ENCODE measurements at regions not wholly inside any gene's neighbourhood (a gene's known extent, or its start where the extent isn't known, plus 50 kb on each side); places are given as distances from the start of the nearest gene placed in this dataset.

DNA sequence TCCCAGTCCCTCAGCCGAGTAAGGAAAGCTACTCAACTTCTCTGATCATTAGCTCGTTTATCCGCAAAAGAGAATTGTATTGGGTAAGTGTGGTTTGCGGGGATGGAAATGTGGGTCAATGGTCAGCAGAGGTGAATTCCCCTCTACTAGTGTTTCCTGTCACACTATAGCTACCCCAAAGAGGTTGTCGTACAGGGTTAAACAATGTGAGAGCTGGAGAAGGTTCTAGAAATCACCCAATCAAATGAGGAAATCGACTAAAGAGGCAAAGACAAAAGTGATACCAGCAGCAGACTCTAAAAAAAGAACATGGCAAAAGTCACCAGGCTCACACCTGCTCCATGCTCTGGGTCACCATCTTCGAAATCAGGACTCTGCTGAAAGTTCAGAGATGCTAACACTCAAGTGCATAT is 144.7 kb upstream of the ITGA4 start:
- TF ChIP-seq CTCF (IDR thresholded peaks at IDR 0.05; ENCODE audit: insufficient read depth, low read length, missing control alignments) = no peak
- CTCF ChIA-PET = interaction anchor here (1.0 kb wide), 1 partner anchor 9 kb away, joined by 3 read pairs; no protein-coding TSS in a partner anchor
- DNase-seq (ENCODE audit: low read depth, low spot score) = no peak
- POLR2A ChIA-PET = no interaction called here
- no peak overlapping the region for H3K4me3 ChIP-seq (ENCODE audit: low read depth, low read length)

DNA sequence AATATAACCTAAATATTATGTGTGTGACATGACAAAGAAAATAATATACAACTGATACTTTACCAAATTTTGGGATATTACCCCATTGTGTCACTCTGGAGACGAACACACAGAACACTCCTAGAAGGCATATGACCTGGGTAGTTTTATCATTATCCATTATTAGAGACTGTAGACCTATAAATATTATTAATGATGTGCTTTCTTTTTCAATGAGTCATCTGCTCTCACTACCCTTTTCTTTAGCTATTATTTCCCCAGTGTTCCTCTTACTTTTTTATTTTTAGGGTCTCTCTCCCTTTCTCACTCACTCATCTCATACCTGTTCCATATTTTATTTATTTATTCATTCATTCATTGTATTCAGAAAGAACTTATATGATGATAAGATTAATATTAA is 143.3 kb upstream of the ITGA4 start:
- DNase-seq (ENCODE audit: low read depth, low spot score) = no peak
- POLR2A ChIA-PET = no interaction called here
- CTCF ChIA-PET = no interaction called here
- H3K4me3 ChIP-seq (ENCODE audit: low read depth, low read length) = no peak overlapping the region
- no peak for TF ChIP-seq CTCF (IDR thresholded peaks at IDR 0.05; ENCODE audit: insufficient read depth, low read length, missing control alignments)

- no peak overlapping the region for H3K4me3 ChIP-seq (ENCODE audit: low read depth, low read length)
- DNase-seq (ENCODE audit: low read depth, low spot score) = no peak
- ChIA-PET CTCF (no interaction called here), POLR2A (no interaction called here)
- TF ChIP-seq CTCF (IDR thresholded peaks at IDR 0.05; ENCODE audit: insufficient read depth, low read length, missing control alignments) = no peak
Observed at GRCh38 chr2:181314551-181314950, 142.6 kb upstream of the ITGA4 start.

GRCh38 chr2:181317511-181317910 is 139.7 kb upstream of the ITGA4 start:
- TF ChIP-seq CTCF (IDR thresholded peaks at IDR 0.05; ENCODE audit: insufficient read depth, low read length, missing control alignments) = no peak
- no peak for DNase-seq (ENCODE audit: low read depth, low spot score)
- H3K4me3 ChIP-seq (ENCODE audit: low read depth, low read length) = no peak overlapping the region
- ChIA-PET POLR2A (no interaction called here), CTCF (interaction anchor here (1.3 kb wide), 1 partner anchor 14 kb away, joined by 3 read pairs; no protein-coding TSS in a partner anchor)

- TF ChIP-seq CTCF (IDR thresholded peaks at IDR 0.05; ENCODE audit: insufficient read depth, low read length, missing control alignments) = no peak
- no peak for DNase-seq (ENCODE audit: low read depth, low spot score)
- ChIA-PET POLR2A (interaction anchor here (0.7 kb wide), 1 partner anchor 11 kb away, joined by 3 read pairs; no protein-coding TSS in a partner anchor), CTCF (interaction anchor here (1.3 kb wide), 1 partner anchor 15 kb away, joined by 3 read pairs; no protein-coding TSS in a partner anchor)
- H3K4me3 ChIP-seq (ENCODE audit: low read depth, low read length) = no peak overlapping the region
Observed at GRCh38 chr2:181318504-181319280, 138.5 kb upstream of the ITGA4 start.

GRCh38 chr2:181319286-181319685 is 137.9 kb upstream of the ITGA4 start:
- no peak for TF ChIP-seq CTCF (IDR thresholded peaks at IDR 0.05; ENCODE audit: insufficient read depth, low read length, missing control alignments)
- POLR2A ChIA-PET = no interaction called here
- H3K4me3 ChIP-seq (ENCODE audit: low read depth, low read length) = no peak overlapping the region
- CTCF ChIA-PET = no interaction called here
- DNase-seq (ENCODE audit: low read depth, low spot score) = no peak
